ENCODE measurements at regions not wholly inside any gene's neighbourhood (a gene's known extent, or its start where the extent isn't known, plus 50 kb on each side); places are given as distances from the start of the nearest gene placed in this dataset.

DNA sequence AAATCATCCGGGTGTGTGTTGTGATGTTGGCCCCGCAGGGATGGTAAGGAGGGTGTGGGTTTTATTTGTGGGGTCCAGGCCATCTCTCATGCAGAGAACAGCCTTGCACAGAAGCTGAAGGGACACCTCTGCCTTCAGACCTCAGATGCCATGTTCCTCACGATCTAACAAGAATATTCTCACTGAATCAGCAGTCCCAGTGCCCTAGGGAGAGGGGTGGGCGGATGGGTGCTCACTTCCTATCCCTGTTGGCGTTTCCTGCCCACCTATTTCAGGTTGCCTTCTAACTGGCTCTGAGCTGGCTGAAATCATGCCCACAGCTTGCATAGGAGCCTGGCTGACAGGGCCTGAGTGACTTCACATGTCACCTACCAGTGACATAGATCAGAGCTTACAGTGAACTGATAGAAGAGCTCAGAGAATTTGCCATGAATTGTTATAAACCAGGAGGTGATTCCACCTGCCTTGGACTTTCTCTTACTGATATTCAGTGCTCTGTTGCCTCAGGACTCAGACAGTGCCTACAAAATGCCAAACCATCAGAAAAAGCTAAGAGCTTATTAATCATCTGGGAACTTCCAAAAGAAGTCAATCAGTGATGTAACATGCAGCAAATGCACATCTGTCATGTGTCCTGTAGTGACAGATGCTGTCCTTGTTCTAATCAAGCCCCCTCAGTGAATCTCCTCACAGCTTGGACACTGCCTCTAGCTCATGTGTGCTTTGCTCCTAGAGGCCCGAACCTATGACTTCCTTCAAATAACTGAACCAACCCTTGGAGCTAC is 186.8 kb upstream of the ADRA1D start:
- H3K9me3 ChIP-seq (ENCODE audit: control extremely low read depth in 1 of 3, control insufficient read depth in 2 of 3, insufficient read depth in 1 of 3, low read length in 2 of 3) = no peaks in the 10 kb centered on the region
- ChIA-PET CTCF (no interaction called here), POLR2A (no interaction called here)
- H3K4me1 Mint-ChIP-seq = no peaks in the 10 kb centered on the region
- no peaks in the 10 kb centered on the region for H3K79me2 ChIP-seq (ENCODE audit: control insufficient read depth, insufficient read depth, low read length)
- intact Hi-C loops (cut with micrococcal nuclease) = no loop called here
- DNase-seq = no peak
- no peak overlapping the region for H3K4me3 Mint-ChIP-seq
- no peaks in the 10 kb centered on the region for H3K9me3 Mint-ChIP-seq (ENCODE audit: insufficient read depth)
- H3K27ac Mint-ChIP-seq = no peak overlapping the region
- 75% methylated on average over 3 of the region's 6 CpGs for WGBS (ENCODE audit: insufficient coverage)
- no peak overlapping the region for H3K9ac ChIP-seq (ENCODE audit: low read length)
- H2AFZ ChIP-seq (ENCODE audit: insufficient read depth, low read depth, low read length, poor library complexity, severe bottlenecking) = no peak overlapping the region
- no peaks in the 10 kb centered on the region for H3K27me3 ChIP-seq (replicated peaks in 1 of 4; ENCODE audit: control extremely low read depth in 1 of 4, control insufficient read depth in 3 of 4, insufficient read depth in 4 of 4, low read length in 3 of 4)
- no peak overlapping the region for H3K4me3 ChIP-seq (ENCODE audit: control extremely low read depth in 1 of 5, extremely low read depth in 1 of 5, insufficient read depth in 1 of 5, low read depth in 2 of 5, low read length in 4 of 5)
- TF ChIP-seq, protein P1, sequence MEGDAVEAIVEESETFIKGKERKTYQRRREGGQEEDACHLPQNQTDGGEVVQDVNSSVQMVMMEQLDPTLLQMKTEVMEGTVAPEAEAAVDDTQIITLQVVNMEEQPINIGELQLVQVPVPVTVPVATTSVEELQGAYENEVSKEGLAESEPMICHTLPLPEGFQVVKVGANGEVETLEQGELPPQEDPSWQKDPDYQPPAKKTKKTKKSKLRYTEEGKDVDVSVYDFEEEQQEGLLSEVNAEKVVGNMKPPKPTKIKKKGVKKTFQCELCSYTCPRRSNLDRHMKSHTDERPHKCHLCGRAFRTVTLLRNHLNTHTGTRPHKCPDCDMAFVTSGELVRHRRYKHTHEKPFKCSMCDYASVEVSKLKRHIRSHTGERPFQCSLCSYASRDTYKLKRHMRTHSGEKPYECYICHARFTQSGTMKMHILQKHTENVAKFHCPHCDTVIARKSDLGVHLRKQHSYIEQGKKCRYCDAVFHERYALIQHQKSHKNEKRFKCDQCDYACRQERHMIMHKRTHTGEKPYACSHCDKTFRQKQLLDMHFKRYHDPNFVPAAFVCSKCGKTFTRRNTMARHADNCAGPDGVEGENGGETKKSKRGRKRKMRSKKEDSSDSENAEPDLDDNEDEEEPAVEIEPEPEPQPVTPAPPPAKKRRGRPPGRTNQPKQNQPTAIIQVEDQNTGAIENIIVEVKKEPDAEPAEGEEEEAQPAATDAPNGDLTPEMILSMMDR (IDR thresholded peaks at IDR 0.05) = no peak
- TF ChIP-seq EZH2 (IDR thresholded peaks at IDR 0.05; ENCODE audit: borderline replicate concordance, insufficient read depth, low read depth, low read length, poor library complexity, severe bottlenecking) = no peak
- H4K20me1 ChIP-seq (ENCODE audit: control insufficient read depth, insufficient read depth, low read length, poor library complexity, severe bottlenecking) = no peaks in the 10 kb centered on the region
- no peak for ATAC-seq (ENCODE audit: low read depth)
- peaks cover 8% of the 10 kb centered on the region for H3K27me3 Mint-ChIP-seq
- no peaks in the 10 kb centered on the region for H3K4me1 ChIP-seq (ENCODE audit: control insufficient read depth in 2 of 2, insufficient read depth in 2 of 2, low read length in 2 of 2)
- no peak overlapping the region for H3K4me2 ChIP-seq (replicated peaks; ENCODE audit: low read depth, low read length, poor library complexity, severe bottlenecking)
- H3K36me3 ChIP-seq (replicated peaks in 1 of 2; ENCODE audit: control extremely low read depth in 1 of 2, control insufficient read depth in 1 of 2, extremely low read depth in 1 of 2, insufficient read depth in 2 of 2, low read length in 1 of 2) = no peaks in the 10 kb centered on the region
- no peak overlapping the region for H3K27ac ChIP-seq (ENCODE audit: low read length in 2 of 2)

DNA sequence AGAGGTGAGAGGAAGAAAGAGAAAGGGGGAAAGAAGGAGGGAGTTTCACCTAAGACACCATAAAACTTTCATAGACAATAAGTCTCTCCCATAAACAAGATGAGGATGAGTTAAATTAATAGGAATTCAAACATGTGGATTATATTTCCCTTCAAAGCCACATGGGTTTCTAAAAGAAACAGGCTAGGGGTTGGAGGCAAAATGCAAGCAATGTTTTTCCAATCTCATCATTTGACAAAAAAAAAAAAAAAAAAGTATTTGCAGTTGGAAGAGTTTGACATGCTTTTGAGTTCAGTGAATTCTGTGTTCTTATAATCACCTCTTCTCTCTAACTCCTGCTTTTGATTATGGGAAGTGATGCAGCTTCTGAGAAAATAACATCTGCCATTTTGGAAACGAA is 186.1 kb upstream of the ADRA1D start:
- ATAC-seq (ENCODE audit: low read depth) = no peak
- no peak overlapping the region for H3K27ac Mint-ChIP-seq

More for the DNA sequence above, 186.1 kb upstream of the ADRA1D start:
- ChIA-PET CTCF (no interaction called here), POLR2A (no interaction called here)
- Histone ChIP-seq H3K27ac (ENCODE audit: low read length in 2 of 2) (no peak overlapping the region), H3K4me3 (ENCODE audit: control extremely low read depth in 1 of 5, extremely low read depth in 1 of 5, insufficient read depth in 1 of 5, low read depth in 2 of 5, low read length in 4 of 5) (no peak overlapping the region), H2AFZ (ENCODE audit: insufficient read depth, low read depth, low read length, poor library complexity, severe bottlenecking) (no peak overlapping the region), H4K20me1 (ENCODE audit: control insufficient read depth, insufficient read depth, low read length, poor library complexity, severe bottlenecking) (no peaks in the 10 kb centered on the region), H3K79me2 (ENCODE audit: control insufficient read depth, insufficient read depth, low read length) (no peaks in the 10 kb centered on the region), H3K36me3 (replicated peaks in 1 of 2; ENCODE audit: control extremely low read depth in 1 of 2, control insufficient read depth in 1 of 2, extremely low read depth in 1 of 2, insufficient read depth in 2 of 2, low read length in 1 of 2) (no peaks in the 10 kb centered on the region), H3K27me3 (replicated peaks in 1 of 4; ENCODE audit: control extremely low read depth in 1 of 4, control insufficient read depth in 3 of 4, insufficient read depth in 4 of 4, low read length in 3 of 4) (no peaks in the 10 kb centered on the region), H3K4me1 (ENCODE audit: control insufficient read depth in 2 of 2, insufficient read depth in 2 of 2, low read length in 2 of 2) (no peaks in the 10 kb centered on the region), H3K9ac (ENCODE audit: low read length) (no peak overlapping the region), H3K9me3 (ENCODE audit: control extremely low read depth in 1 of 3, control insufficient read depth in 2 of 3, insufficient read depth in 1 of 3, low read length in 2 of 3) (no peaks in the 10 kb centered on the region), H3K4me2 (replicated peaks; ENCODE audit: low read depth, low read length, poor library complexity, severe bottlenecking) (no peak overlapping the region)
- no peak overlapping the region for H3K4me3 Mint-ChIP-seq
- no peak for DNase-seq
- intact Hi-C loops (cut with micrococcal nuclease) = no loop called here
- no peaks in the 10 kb centered on the region for H3K4me1 Mint-ChIP-seq
- peaks cover 8% of the 10 kb centered on the region for H3K27me3 Mint-ChIP-seq
- H3K9me3 Mint-ChIP-seq (ENCODE audit: insufficient read depth) = no peaks in the 10 kb centered on the region
- WGBS (ENCODE audit: insufficient coverage) = 78% methylated on average over 1 of the region's 1 CpG
- no peak for TF ChIP-seq EZH2 (IDR thresholded peaks at IDR 0.05; ENCODE audit: borderline replicate concordance, insufficient read depth, low read depth, low read length, poor library complexity, severe bottlenecking)
- TF ChIP-seq, protein P1 (IDR thresholded peaks at IDR 0.05) = no peak

Data from B cell (primary cell).